Kidney (tissue), 13 donors: ENCODE measurements at regions not wholly inside any gene's neighbourhood (a gene's known extent, or its start where the extent isn't known, plus 50 kb on each side); places are given as distances from the start of the nearest gene placed in this dataset.
A peak's percentile ranks its signal among the peaks of the same experiment; 100 is the strongest.

Source experiments
- DNase-seq, 5 donors: peaks; one replicate each; pipeline ENCODE4 v3.0.0-alpha.2; 2013 to 2020
- FAIRE-seq: peaks from 2 replicates; lab custom pipeline; 2012; peaks lifted over from hg19 to GRCh38; lab: Jason Lieb, UNC
- H3K27ac ChIP-seq, 2 donors: one replicate each; pipeline ENCODE4 v1.7.0; 2013; ENCODE audit warnings: low read depth in 2 of 2, low read length in 2 of 2, inconsistent platforms in 1 of 2
- H3K27me3 ChIP-seq: one replicate; pipeline ENCODE4 v1.7.1; 2013; ENCODE audit warnings: low read length, inconsistent platforms; ENCODE audit not compliant: control insufficient read depth, insufficient read depth
- H3K36me3 ChIP-seq, 3 donors: one replicate each; pipeline versions ENCODE4 v1.7.0 to v1.7.1; 2013; ENCODE audit warnings: low read length in 3 of 3, control low read depth in 1 of 3, inconsistent platforms in 1 of 3; ENCODE audit not compliant: insufficient read depth in 3 of 3, control insufficient read depth in 2 of 3
- H3K4me1 ChIP-seq, 3 donors: one replicate each; pipeline versions ENCODE4 v1.7.0 to v1.7.1; 2013; ENCODE audit warnings: low read length in 3 of 3, inconsistent platforms in 1 of 3, low read depth in 1 of 3; ENCODE audit not compliant: control insufficient read depth in 2 of 3, insufficient read depth in 2 of 3
- H3K4me3 ChIP-seq, 3 donors: one replicate each; pipeline versions ENCODE4 v1.7.0 to v1.8.1; 2013; ENCODE audit warnings: low read length in 3 of 3, control low read depth in 1 of 3, inconsistent platforms in 1 of 3
- H3K9ac ChIP-seq, 3 donors: one replicate each; pipeline versions ENCODE4 v1.7.0 to v1.7.1; 2013; ENCODE audit warnings: low read length in 3 of 3, control low read depth in 1 of 3, inconsistent platforms in 1 of 3
- H3K9me3 ChIP-seq, 3 donors: one replicate each; pipeline versions ENCODE4 v1.7.0 to v1.7.1; 2013; ENCODE audit warnings: low read length in 3 of 3, control low read depth in 1 of 3, inconsistent platforms in 1 of 3; ENCODE audit not compliant: control insufficient read depth in 2 of 3, insufficient read depth in 1 of 3
- intact Hi-C: fragments of 100-400 bp; cut with DNase I; formaldehyde crosslinking; loops from one replicate; pipeline ENCODE4 v1.11.1; 2022
- TF ChIP-seq, protein P1 (sequence below): IDR thresholded peaks from 3 replicates; pipeline ENCODE4 v1.5.1; 2012; ENCODE audit warnings: mild to moderate bottlenecking, moderate library complexity, borderline replicate concordance; ENCODE audit not compliant: insufficient read depth; ENCODE audit errors: extremely low read depth
- donor health status: control.
- donor health status: control.
- donor health status: control.
- donor health status: control.
- donor health status: control.
- donor health status: DM: yes; HTN: yes; CAD: no.
- donor health status: Normal renal cell carcinoma (clear cell type).

DNA sequence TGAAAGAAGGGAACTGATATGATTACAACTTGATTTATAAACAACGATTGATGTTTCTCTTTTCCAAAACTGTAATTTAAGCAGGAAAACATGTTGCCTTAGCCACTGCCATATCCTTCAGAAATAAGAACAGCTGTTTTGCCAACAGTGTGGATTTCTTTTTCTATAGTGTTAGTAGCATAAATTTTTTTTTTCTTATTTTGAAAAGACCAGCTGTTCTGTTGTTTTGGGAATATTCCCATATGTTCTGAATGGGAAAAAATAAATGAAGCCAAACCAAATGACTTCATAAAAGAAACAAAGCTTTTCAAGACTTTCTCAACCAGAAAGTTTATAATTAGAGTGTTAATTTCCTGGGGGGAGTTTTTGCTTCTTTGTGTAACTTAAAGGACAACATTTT is 83.9 kb upstream of the ARHGAP24 start:
- FAIRE-seq: no peak
- no peak overlapping the region for H3K4me3 ChIP-seq
- intact Hi-C loops: no loop called here
- no peaks in the 10 kb centered on the region for H3K36me3 ChIP-seq
- no peak overlapping the region for H3K9ac ChIP-seq
- H3K9me3 ChIP-seq: no peaks in the 10 kb centered on the region
- H3K27me3 ChIP-seq: no peaks in the 10 kb centered on the region
- TF ChIP-seq, protein P1, sequence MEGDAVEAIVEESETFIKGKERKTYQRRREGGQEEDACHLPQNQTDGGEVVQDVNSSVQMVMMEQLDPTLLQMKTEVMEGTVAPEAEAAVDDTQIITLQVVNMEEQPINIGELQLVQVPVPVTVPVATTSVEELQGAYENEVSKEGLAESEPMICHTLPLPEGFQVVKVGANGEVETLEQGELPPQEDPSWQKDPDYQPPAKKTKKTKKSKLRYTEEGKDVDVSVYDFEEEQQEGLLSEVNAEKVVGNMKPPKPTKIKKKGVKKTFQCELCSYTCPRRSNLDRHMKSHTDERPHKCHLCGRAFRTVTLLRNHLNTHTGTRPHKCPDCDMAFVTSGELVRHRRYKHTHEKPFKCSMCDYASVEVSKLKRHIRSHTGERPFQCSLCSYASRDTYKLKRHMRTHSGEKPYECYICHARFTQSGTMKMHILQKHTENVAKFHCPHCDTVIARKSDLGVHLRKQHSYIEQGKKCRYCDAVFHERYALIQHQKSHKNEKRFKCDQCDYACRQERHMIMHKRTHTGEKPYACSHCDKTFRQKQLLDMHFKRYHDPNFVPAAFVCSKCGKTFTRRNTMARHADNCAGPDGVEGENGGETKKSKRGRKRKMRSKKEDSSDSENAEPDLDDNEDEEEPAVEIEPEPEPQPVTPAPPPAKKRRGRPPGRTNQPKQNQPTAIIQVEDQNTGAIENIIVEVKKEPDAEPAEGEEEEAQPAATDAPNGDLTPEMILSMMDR: no peak
- H3K4me1 ChIP-seq: no peaks in the 10 kb centered on the region
- peak in 2 of 5 donors; percentile 16 to 35 for DNase-seq
- H3K27ac ChIP-seq: no peak overlapping the region

DNA sequence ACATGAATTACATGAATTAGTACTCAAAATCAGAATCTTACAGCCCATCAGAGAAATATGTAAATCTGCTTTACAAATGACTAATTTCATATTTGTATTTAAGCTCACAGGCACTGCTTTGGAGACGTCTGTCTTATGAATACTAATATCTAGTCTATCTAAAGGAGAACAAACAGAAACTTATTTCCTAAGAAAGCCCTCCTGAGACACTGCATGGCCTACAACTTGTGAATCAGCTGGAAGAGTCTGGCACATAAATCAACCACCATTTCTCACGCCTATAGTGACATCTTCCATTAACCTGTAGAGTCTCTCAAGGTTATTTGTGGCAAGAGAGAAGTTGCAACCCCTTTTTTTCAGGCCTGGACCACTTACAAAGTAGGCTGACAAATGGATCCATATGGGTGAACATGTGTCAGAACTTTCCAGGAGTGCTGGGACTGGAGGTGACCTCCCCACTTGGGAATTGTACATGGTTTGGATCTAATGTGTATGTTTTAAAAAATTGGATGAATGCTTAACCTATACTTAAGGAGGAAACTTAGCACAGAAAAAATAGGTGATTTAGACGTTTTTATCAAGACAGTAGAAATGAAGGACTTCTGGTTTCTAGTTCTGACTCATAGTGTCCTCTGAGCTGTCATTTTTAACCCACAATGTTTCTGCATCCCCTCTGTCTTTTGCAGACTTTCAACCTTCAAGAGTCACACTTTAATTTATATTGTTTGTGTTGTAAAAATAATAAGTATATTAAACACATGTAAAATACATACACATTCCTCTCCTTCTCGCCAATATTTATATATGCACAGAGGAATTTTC is 83.2 kb upstream of the ARHGAP24 start:
- H3K4me3 ChIP-seq: no peak overlapping the region
- DNase-seq: peak in 1 of 5 donors; percentile 12
- H3K4me1 ChIP-seq: no peaks in the 10 kb centered on the region
- TF ChIP-seq, protein P1: no peak
- H3K27ac ChIP-seq: no peak overlapping the region
- H3K36me3 ChIP-seq: no peaks in the 10 kb centered on the region
- intact Hi-C loops: no loop called here
- H3K27me3 ChIP-seq: no peaks in the 10 kb centered on the region
- FAIRE-seq: no peak
- H3K9me3 ChIP-seq: no peaks in the 10 kb centered on the region
- H3K9ac ChIP-seq: no peak overlapping the region

DNA sequence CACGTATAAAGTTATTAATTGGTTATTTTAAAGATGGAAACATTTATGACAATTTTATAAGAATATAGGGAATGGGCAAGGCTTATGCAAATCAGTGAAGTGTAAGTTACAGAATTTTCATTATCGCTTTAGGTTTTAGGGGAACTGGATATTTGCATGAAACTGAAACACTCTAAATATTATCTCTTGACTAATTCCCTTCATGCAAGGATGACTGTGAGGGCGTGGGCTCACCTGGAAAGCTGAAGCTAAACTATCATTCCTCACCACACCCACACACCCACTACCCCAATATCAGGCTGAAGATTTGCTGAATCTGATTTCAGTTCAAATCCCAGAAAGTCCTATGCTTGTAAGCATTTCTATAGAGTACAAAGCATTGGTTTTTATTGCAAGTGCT is 81.7 kb upstream of the ARHGAP24 start:
- no peaks in the 10 kb centered on the region for H3K4me1 ChIP-seq
- no peaks in the 10 kb centered on the region for H3K36me3 ChIP-seq
- no peaks in the 10 kb centered on the region for H3K9me3 ChIP-seq
- H3K27me3 ChIP-seq: no peaks in the 10 kb centered on the region
- H3K4me3 ChIP-seq: no peak overlapping the region
- intact Hi-C loops: no loop called here
- DNase-seq (no peak), FAIRE-seq (no peak)
- TF ChIP-seq, protein P1: no peak
- H3K27ac ChIP-seq: no peak overlapping the region
- no peak overlapping the region for H3K9ac ChIP-seq
